H1 (cell line): ENCODE measurements at regions not wholly inside any gene's neighbourhood (a gene's known extent, or its start where the extent isn't known, plus 50 kb on each side); places are given as distances from the start of the nearest gene placed in this dataset.

Source experiments
- CEBPB ChIP-seq: IDR thresholded peaks from 2 replicates; pipeline ENCODE4 v1.6.1; 2012; ENCODE audit warnings: low read depth, low read length
- RAD21 ChIP-seq, 2 experiments: IDR thresholded peaks in 1 of 2; conservative IDR thresholded peaks in 1 of 2; 2 replicates each; pipeline ENCODE4 v1.6.1; 2011; ENCODE audit warnings: low read depth in 2 of 2, low read length in 2 of 2, improper control_type of control experiment in 1 of 2, inconsistent platforms in 1 of 2, mild to moderate bottlenecking in 1 of 2, moderate library complexity in 1 of 2
- RFX5 ChIP-seq: IDR thresholded peaks from 2 replicates; pipeline ENCODE4 v1.6.1; 2011; ENCODE audit warnings: low read depth, low read length, improper control_type of control experiment, borderline replicate concordance
- TF ChIP-seq, protein P1 (sequence below), 3 experiments: IDR thresholded peaks; 1 replicate in 2 of 3; 2 replicates in 1 of 3; pipeline versions ENCODE4 v1.5.1 to v1.6.1; 2011; ENCODE audit warnings: low read length in 3 of 3, mild to moderate bottlenecking in 3 of 3, inconsistent platforms in 2 of 3, low read depth in 1 of 3, moderate library complexity in 1 of 3; ENCODE audit not compliant: insufficient read depth in 1 of 3; ENCODE audit errors: control extremely low read depth in 1 of 3

DNA sequence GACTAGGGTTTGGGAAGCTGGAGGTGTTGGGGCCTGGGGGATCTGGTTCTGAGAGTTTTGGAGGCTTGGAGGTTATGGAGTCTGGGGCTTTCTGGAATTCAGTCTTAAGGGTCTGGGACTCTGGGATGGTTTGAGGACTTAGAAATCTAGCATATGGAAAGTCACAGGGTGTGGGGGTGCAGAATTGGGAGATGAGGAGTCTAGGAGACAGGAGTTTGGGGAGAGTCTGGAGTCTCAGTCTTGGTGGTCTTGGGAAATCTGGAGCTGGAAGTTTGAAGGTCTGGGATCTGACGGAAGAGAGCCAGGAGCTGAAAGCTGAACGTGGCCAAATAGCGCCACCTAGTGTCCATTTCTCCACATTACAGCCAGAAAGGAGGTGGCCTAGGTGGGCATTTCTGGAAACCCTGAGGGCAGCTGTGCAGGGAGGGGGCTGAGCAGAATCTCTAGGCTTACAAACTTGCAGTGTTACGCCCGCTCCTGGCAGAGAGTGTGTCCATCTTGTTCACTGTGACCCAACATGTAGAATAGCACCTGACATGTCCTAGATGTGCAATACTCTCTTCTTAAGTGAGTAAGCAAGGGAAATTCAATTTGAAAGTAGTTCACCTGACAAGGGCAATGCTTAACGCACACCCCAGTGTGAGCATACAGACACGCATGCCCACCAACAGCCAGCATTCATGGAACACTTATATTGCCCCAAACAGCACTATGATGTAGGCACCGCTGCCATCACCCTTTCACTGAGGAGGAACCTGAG, 204.8 kb downstream of the TFCP2L1 start (continued):
- peak; percentile 94 to 95 for TF ChIP-seq RAD21 (IDR thresholded peaks at IDR 0.05 in 1 of 2, conservative IDR thresholded peaks at IDR 0.05 in 1 of 2; ENCODE audit: low read depth in 2 of 2, low read length in 2 of 2)
- no peak for TF ChIP-seq CEBPB
- TF ChIP-seq, protein P1, sequence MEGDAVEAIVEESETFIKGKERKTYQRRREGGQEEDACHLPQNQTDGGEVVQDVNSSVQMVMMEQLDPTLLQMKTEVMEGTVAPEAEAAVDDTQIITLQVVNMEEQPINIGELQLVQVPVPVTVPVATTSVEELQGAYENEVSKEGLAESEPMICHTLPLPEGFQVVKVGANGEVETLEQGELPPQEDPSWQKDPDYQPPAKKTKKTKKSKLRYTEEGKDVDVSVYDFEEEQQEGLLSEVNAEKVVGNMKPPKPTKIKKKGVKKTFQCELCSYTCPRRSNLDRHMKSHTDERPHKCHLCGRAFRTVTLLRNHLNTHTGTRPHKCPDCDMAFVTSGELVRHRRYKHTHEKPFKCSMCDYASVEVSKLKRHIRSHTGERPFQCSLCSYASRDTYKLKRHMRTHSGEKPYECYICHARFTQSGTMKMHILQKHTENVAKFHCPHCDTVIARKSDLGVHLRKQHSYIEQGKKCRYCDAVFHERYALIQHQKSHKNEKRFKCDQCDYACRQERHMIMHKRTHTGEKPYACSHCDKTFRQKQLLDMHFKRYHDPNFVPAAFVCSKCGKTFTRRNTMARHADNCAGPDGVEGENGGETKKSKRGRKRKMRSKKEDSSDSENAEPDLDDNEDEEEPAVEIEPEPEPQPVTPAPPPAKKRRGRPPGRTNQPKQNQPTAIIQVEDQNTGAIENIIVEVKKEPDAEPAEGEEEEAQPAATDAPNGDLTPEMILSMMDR (IDR thresholded peaks at IDR 0.05; ENCODE audit: control extremely low read depth in 1 of 3, insufficient read depth in 1 of 3, low read depth in 1 of 3, low read length in 3 of 3), result peak in 2 of 3 experiments; percentile 93; a peak in 3 of 4 replicates
- no peak for TF ChIP-seq RFX5
